Dendritic cell treated with granulocyte-macrophage colony-stimulating factor and Interleukin-4, amounts not matched to agents 40 ng/mL and 50 ng/mL, for 4 days (primary cell): ENCODE measurements at regions not wholly inside any gene's neighbourhood (a gene's known extent, or its start where the extent isn't known, plus 50 kb on each side); places are given as distances from the start of the nearest gene placed in this dataset.
"Not testable (repeated sequence)": the region's sequence is repeated elsewhere in the genome, so short reads cannot be mapped to it uniquely, and the experiment has no call there.

ENCODE experiments used
- H3K27ac Mint-ChIP-seq: one replicate; pipeline ENCODE4 v1.8.0; 2022; ENCODE audit warnings: mild to moderate bottlenecking, mixed read lengths
- H3K27me3 Mint-ChIP-seq: one replicate; pipeline ENCODE4 v1.8.0; 2022; ENCODE audit warnings: mild to moderate bottlenecking, mixed read lengths
- H3K36me3 Mint-ChIP-seq: one replicate; pipeline ENCODE4 v1.8.0; 2022; ENCODE audit warnings: low read depth, mixed read lengths
- H3K4me1 Mint-ChIP-seq: one replicate; pipeline ENCODE4 v1.8.0; 2022; ENCODE audit warnings: low read depth, mixed read lengths
- H3K4me3 Mint-ChIP-seq: one replicate; pipeline ENCODE4 v1.8.0; 2022; ENCODE audit warnings: mild to moderate bottlenecking, moderate library complexity, mixed read lengths
- H3K9me3 Mint-ChIP-seq: one replicate; pipeline ENCODE4 v1.8.0; 2022; ENCODE audit warnings: mixed read lengths
- intact Hi-C: fragments of 100-400 bp; cut with micrococcal nuclease; formaldehyde crosslinking; loops from one replicate; pipeline ENCODE4 v1.15.0; 2022

GRCh38 chr12:125530876-125531275 is 465.6 kb downstream of the AACS start:
- no peaks in the 10 kb centered on the region for H3K36me3 Mint-ChIP-seq
- H3K9me3 Mint-ChIP-seq, result no peaks in the 10 kb centered on the region
- H3K4me3 Mint-ChIP-seq, result no peak overlapping the region
- intact Hi-C loops, result no loop called here
- no peak overlapping the region for H3K27ac Mint-ChIP-seq
- H3K27me3 Mint-ChIP-seq, result peaks cover 3% of the 10 kb centered on the region
- H3K4me1 Mint-ChIP-seq, result no peaks in the 10 kb centered on the region

- Mint-ChIP-seq H3K27me3 (peaks cover 3% of the 10 kb centered on the region), H3K27ac (no peak overlapping the region), H3K4me1 (no peaks in the 10 kb centered on the region), H3K4me3 (no peak overlapping the region), H3K9me3 (no peaks in the 10 kb centered on the region), H3K36me3 (no peaks in the 10 kb centered on the region)
- intact Hi-C loops, result no loop called here
Observed at GRCh38 chr12:125531574-125531973, 466.3 kb downstream of the AACS start.

- no peak overlapping the region for H3K27ac Mint-ChIP-seq
- H3K9me3 Mint-ChIP-seq, result no peaks in the 10 kb centered on the region
- no peaks in the 10 kb centered on the region for H3K4me1 Mint-ChIP-seq
- intact Hi-C loops, result no loop called here
- no peak overlapping the region for H3K4me3 Mint-ChIP-seq
- H3K36me3 Mint-ChIP-seq, result no peaks in the 10 kb centered on the region
- H3K27me3 Mint-ChIP-seq, result peaks cover 3% of the 10 kb centered on the region
Observed at GRCh38 chr12:125533434-125534029, 468.3 kb downstream of the AACS start.

GRCh38 chr12:125538401-125539199 is 473.4 kb downstream of the AACS start:
- Mint-ChIP-seq H3K27me3 (peaks cover 2% of the 10 kb centered on the region), H3K4me1 (no peaks in the 10 kb centered on the region), H3K4me3 (no peak overlapping the region), H3K36me3 (no peaks in the 10 kb centered on the region), H3K27ac (no peak overlapping the region), H3K9me3 (no peaks in the 10 kb centered on the region)
- intact Hi-C loops, result no loop called here

- H3K4me1 Mint-ChIP-seq, result no peaks in the 10 kb centered on the region
- no peaks in the 10 kb centered on the region for H3K27me3 Mint-ChIP-seq
- no peak overlapping the region for H3K4me3 Mint-ChIP-seq
- H3K36me3 Mint-ChIP-seq, result no peaks in the 10 kb centered on the region
- H3K27ac Mint-ChIP-seq, result no peak overlapping the region
- intact Hi-C loops, result no loop called here
- H3K9me3 Mint-ChIP-seq, result no peaks in the 10 kb centered on the region
Observed at GRCh38 chr12:125540580-125541204, 475.5 kb downstream of the AACS start.

GRCh38 chr12:125544960-125545359 is 479.7 kb downstream of the AACS start:
- no peak overlapping the region for H3K4me3 Mint-ChIP-seq
- H3K36me3 Mint-ChIP-seq, result no peaks in the 10 kb centered on the region
- intact Hi-C loops, result no loop called here
- no peak overlapping the region for H3K27ac Mint-ChIP-seq
- no peaks in the 10 kb centered on the region for H3K9me3 Mint-ChIP-seq
- no peaks in the 10 kb centered on the region for H3K27me3 Mint-ChIP-seq
- no peaks in the 10 kb centered on the region for H3K4me1 Mint-ChIP-seq

- Mint-ChIP-seq H3K4me1 (no peaks in the 10 kb centered on the region), H3K27ac (no peak overlapping the region), H3K36me3 (no peaks in the 10 kb centered on the region), H3K9me3 (no peaks in the 10 kb centered on the region), H3K4me3 (no peak overlapping the region), H3K27me3 (no peaks in the 10 kb centered on the region)
- intact Hi-C loops, result no loop called here
Observed at GRCh38 chr12:125549171-125549570, 483.9 kb downstream of the AACS start.

GRCh38 chr12:125549836-125550235 is 484.6 kb downstream of the AACS start:
- H3K27me3 Mint-ChIP-seq, result no peaks in the 10 kb centered on the region
- no peaks in the 10 kb centered on the region for H3K4me1 Mint-ChIP-seq
- no peaks in the 10 kb centered on the region for H3K36me3 Mint-ChIP-seq
- intact Hi-C loops, result no loop called here
- H3K9me3 Mint-ChIP-seq, result no peaks in the 10 kb centered on the region
- H3K4me3 Mint-ChIP-seq, result no peak overlapping the region
- no peak overlapping the region for H3K27ac Mint-ChIP-seq

- no peak overlapping the region for H3K27ac Mint-ChIP-seq
- H3K4me3 Mint-ChIP-seq, result no peak overlapping the region
- no peaks in the 10 kb centered on the region for H3K27me3 Mint-ChIP-seq
- intact Hi-C loops, result no loop called here
- no peaks in the 10 kb centered on the region for H3K9me3 Mint-ChIP-seq
- H3K36me3 Mint-ChIP-seq, result no peaks in the 10 kb centered on the region
- H3K4me1 Mint-ChIP-seq, result no peaks in the 10 kb centered on the region
Observed at GRCh38 chr12:125552295-125552694, 487.1 kb downstream of the AACS start.

GRCh38 chr12:125561008-125561407 is 495.8 kb downstream of the AACS start:
- H3K27ac Mint-ChIP-seq, H3K9me3 Mint-ChIP-seq, H3K27me3 Mint-ChIP-seq, H3K4me1 Mint-ChIP-seq, H3K36me3 Mint-ChIP-seq, intact Hi-C loops, H3K4me3 Mint-ChIP-seq: not testable (repeated sequence)

- Mint-ChIP-seq H3K4me3 (no peak overlapping the region), H3K27ac (no peak overlapping the region), H3K27me3 (no peaks in the 10 kb centered on the region), H3K4me1 (no peaks in the 10 kb centered on the region), H3K36me3 (no peaks in the 10 kb centered on the region), H3K9me3 (no peaks in the 10 kb centered on the region)
- intact Hi-C loops, result no loop called here
Observed at GRCh38 chr12:125564753-125565152, 499.5 kb downstream of the AACS start.

GRCh38 chr12:125567581-125567980 is 502.3 kb downstream of the AACS start:
- Mint-ChIP-seq H3K27me3 (no peaks in the 10 kb centered on the region), H3K27ac (no peak overlapping the region), H3K36me3 (no peaks in the 10 kb centered on the region), H3K4me1 (no peaks in the 10 kb centered on the region), H3K4me3 (no peak overlapping the region), H3K9me3 (no peaks in the 10 kb centered on the region)
- intact Hi-C loops, result no loop called here

- Mint-ChIP-seq H3K27me3 (no peaks in the 10 kb centered on the region), H3K9me3 (no peaks in the 10 kb centered on the region), H3K4me1 (no peaks in the 10 kb centered on the region), H3K4me3 (no peak overlapping the region), H3K36me3 (no peaks in the 10 kb centered on the region), H3K27ac (no peak overlapping the region)
- intact Hi-C loops, result no loop called here
Observed at GRCh38 chr12:125568306-125568705, 503.1 kb downstream of the AACS start.

- intact Hi-C loops, result no loop called here
- Mint-ChIP-seq H3K4me1 (no peaks in the 10 kb centered on the region), H3K27me3 (no peaks in the 10 kb centered on the region), H3K9me3 (peaks cover 12% of the 10 kb centered on the region), H3K36me3 (no peaks in the 10 kb centered on the region), H3K4me3 (no peak overlapping the region), H3K27ac (no peak overlapping the region)
Observed at GRCh38 chr12:125573271-125573670, 508.0 kb downstream of the AACS start.
